GM10847 (cell line): ENCODE measurements at regions not wholly inside any gene's neighbourhood (a gene's known extent, or its start where the extent isn't known, plus 50 kb on each side); places are given as distances from the start of the nearest gene placed in this dataset.

ENCODE experiments used
- POLR2A ChIP-seq: IDR thresholded peaks from 2 replicates; pipeline ENCODE4 v1.6.1; 2011; ENCODE audit not compliant: insufficient read length; ENCODE audit errors: extremely low read depth

DNA sequence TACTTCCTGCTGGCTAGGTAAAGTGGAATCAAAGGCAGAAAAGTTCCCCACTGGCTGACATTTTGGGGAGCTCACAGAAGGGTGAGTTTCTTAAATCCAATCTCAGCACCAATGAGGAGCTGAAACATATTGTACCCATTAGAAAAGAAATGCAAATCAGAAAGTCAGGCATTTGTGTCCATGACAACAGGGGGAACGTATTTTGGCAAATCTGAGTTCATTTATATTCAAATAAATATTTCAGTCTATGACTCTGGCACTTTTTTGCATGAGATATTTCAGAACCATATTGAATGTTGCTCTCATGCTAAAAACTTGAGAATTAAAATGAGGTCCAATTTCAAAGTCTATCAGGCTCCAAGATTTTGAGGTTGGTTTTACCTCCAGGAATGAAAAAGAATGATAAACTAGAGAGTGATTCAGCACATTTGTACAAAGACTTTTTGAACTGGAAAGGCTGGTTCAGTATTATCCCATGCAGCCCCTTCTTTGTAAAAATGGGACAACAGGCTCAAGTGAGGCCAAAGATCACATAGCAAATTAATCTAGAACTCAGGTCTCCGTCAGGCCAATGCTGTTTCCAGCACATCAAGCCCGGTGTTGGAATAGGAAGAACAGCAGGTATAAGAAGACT, 202.2 kb downstream of the RRAGC start:
- no peak for TF ChIP-seq POLR2A

DNA sequence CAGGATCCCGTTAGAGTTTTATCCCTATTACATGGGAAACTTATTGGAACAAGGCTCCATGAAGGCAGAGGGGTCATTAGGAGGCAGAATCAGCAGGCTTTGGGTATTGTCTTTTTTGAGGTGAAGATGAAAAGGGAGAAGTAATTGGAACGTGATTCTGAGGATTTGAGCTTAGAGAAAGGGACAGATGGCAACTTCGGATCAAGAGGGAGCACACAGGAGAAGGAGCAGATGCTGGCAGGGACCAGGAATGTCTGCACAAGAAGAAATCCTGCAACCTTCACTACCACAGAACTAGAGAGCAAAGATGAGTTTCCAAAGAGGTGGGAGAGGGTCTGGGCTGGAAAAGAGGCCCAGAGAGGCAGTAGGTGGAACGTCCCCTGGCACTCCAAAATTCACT, 202.8 kb downstream of the RRAGC start:
- TF ChIP-seq POLR2A = no peak

- TF ChIP-seq POLR2A = no peak
Measured at GRCh38 chr1:38652217-38652616, 207.4 kb downstream of the RRAGC start.

DNA sequence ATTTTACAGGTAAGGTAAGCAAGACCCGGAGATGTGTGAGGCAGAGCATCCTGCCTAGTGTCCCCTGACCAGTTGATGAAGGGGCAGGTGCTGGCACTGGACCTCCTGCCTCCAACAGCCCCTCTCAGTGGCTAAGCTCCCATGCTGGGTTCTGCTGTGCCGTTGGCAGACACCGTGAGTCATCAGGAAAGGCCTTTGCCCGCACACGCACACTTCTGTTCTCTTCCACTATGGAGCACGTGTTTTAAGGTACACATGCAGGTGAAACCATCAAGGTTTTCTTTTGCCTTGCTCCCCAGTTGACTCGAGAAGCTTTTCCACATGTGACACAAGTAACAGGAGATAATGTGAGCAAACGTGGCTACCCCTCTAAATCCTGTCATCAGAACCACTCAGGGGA, 207.9 kb downstream of the RRAGC start:
- TF ChIP-seq POLR2A = no peak

DNA sequence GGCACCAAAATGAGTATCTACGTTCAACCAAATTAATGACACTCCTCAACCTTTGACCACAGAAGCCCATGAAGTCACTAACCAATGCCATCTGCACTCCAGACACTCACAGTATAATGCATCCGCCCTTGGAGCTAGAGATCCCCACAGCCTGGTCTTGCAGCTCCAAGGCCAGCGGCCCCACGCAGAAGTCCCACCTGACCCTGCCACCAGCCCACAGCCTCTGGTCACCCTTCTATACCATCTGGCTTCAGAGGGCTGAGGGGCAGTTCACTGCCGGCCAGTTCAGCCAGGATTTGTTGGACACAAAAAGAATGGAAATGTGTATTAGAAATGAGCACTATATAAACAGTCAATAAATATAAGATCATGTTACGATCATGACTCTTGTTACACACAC, 211.2 kb downstream of the RRAGC start:
- no peak for TF ChIP-seq POLR2A

DNA sequence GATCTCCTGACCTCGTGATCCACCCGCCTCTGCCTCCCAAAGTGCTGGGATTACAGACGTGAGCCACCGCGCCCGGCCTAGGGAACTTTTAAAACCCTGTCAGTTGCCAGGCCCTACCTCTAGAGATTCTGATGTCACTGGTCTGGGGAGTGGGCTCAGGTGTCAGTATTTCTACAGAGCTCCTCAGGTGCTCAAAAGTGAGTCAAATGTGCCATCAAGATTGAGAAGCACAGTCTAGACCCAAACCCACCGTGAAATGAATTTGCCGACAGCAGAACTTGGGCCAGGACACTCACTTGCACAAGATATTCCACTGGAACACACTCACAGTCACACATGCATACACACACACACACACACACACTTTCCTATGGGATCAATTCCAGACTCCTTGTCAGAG, 215.5 kb downstream of the RRAGC start:
- TF ChIP-seq POLR2A = no peak

GRCh38 chr1:38641661-38642060, 217.9 kb downstream of the RRAGC start:
- TF ChIP-seq POLR2A = no peak

DNA sequence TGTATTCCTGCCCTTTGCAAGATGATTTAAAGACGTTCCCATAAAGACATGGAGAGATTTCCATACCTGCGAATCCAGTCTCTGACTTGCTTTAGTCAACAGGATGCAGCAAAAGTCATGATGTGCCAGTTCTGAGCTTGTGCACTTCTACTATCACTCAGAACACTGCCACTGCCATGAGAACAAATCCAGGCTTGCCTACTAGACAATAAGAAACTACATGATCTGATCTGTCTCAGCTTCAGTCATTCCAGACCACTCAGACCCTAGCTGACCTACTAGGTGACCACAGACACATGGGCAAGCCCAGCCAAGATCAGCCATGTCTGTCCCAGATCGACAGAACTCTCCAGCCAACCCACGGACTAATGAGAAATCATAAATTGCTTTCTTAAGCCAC, 219.2 kb downstream of the RRAGC start:
- no peak for TF ChIP-seq POLR2A

GRCh38 chr1:38628241-38628640, 231.3 kb downstream of the RRAGC start:
- TF ChIP-seq POLR2A = no peak

GRCh38 chr1:38625939-38626338, 233.6 kb downstream of the RRAGC start:
- TF ChIP-seq POLR2A = no peak

DNA sequence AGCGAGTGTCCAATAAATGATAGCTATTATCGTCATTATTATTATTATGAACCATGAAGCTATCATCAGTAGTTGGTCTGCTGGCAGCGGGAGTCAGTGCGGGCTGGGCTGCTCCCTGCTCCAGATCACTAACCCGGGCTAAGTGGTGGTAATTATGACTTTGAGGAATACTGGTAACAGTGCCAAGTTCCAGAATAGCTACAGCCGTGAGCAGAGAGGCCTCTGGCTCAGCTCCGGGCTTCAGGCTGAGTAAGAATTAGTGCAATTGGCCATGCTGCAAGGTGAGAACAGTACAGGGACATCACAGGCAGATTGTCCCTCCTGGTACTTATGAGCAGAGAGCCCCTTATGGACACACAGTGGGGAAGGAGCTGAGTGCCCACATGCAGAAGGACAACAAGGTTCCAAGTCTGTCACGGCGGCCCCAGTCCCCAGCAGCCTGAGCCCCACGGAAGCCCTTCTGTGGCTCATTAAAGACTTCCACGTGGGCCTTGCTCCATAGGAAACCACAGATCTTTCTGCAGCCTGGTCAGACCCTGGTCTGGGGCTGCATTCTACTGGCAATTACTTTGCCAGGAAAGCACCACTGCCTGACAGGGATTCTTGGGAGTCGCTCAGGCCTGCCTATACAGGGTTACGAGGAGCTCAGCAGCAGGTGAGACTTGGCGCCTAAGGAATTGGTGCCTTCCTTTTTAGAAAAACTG, 235.1 kb downstream of the RRAGC start:
- no peak for TF ChIP-seq POLR2A

GRCh38 chr1:38623529-38623928, 236.0 kb downstream of the RRAGC start:
- no peak for TF ChIP-seq POLR2A

DNA sequence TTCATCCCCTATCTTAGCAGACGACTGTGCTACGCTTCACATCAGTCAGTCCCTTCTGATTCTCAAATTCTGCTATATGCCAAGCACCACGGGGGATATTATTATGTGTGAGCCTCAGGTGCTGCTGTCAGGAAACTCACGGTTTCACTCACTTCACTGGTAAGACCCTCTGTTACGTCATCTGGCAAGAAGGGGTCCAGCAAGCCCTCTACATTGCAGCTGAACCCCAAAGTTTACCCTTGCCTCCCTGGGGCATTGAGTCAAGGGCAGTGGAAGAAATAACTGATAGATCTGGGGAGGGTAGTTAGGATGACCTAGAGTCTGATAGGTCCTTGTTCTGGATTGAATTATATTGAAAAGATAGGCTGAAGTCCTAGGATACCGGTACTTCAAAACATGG, 237.4 kb downstream of the RRAGC start:
- no peak for TF ChIP-seq POLR2A

GRCh38 chr1:38616846-38617245, 242.7 kb downstream of the RRAGC start:
- TF ChIP-seq POLR2A = no peak

GRCh38 chr1:38615680-38616079, 243.9 kb downstream of the RRAGC start:
- TF ChIP-seq POLR2A = no peak

GRCh38 chr1:38614861-38615260, 244.7 kb downstream of the RRAGC start:
- no peak for TF ChIP-seq POLR2A

DNA sequence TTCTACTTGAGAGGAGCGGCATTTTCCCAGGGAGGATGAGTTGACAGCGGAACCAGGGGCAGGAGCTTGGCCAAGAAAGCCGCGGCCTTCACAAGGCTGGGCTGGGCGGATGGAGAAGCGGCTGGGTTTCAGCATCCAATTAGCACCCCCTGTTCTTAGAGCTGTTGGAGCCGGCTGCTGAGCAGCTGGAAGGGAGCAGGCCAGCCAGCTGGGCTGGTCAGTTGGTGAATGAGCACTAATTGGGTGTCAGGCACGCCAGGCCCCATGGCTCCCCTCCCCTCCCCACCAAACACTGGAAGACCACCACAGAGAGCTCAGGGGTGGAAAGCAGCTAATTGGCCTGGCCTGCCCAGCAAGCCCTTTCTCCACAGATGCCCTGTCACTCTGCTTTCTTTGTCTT, 245.6 kb downstream of the RRAGC start:
- TF ChIP-seq POLR2A = no peak
